ENCODE measurements at regions not wholly inside any gene's neighbourhood (a gene's known extent, or its start where the extent isn't known, plus 50 kb on each side); places are given as distances from the start of the nearest gene placed in this dataset.
"Not testable (repeated sequence)": the region's sequence is repeated elsewhere in the genome, so short reads cannot be mapped to it uniquely, and the experiment has no call there.

DNA sequence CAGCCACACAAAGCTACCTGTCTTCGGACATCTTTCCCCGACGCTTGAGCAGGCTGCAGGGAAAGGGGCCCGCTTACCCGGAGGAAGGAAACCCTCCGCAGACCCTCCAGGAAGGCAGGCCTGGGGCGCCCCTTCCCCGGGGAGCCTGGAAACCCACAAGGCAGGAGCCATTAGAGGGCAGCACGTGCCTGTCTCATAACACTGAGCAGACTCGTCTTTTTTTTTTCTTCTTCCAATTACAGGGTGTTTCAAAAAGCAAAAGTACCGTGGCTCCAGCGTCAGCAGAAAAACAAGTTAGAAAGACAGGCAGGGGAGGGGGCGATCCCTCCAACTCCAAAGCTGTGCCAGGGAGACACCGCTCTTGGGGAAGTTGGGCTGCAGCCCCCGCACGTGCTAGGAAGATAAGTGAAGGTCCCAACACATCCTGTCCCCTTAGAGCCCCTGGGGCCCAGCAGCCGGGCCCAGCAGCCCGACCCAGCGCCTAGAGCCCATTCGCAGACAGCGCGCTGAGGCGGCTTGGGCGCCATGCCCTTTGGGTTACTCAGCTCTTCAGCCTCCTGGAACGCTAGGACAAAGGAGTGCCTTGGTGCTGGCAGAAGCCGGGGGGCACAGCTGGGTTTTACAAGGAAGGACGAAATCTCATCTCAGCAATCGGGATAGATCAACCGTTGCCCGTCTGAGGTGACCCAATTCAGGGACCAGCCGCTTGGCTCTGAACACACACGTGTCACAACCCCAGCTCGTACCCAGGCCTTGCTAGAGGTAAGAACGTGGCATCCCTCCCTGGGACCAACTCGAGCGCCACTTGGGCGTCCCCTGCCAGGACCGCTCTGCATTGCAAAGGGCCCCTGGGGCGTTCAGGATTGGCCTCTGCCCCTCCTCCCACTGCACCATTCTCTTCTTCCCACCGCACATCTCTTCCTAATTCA lies 136.3 kb downstream of the LY86 start:
- in situ Hi-C loops (cut with MboI; ENCODE audit: low sequenced_read_pairs), result no loop called here

DNA sequence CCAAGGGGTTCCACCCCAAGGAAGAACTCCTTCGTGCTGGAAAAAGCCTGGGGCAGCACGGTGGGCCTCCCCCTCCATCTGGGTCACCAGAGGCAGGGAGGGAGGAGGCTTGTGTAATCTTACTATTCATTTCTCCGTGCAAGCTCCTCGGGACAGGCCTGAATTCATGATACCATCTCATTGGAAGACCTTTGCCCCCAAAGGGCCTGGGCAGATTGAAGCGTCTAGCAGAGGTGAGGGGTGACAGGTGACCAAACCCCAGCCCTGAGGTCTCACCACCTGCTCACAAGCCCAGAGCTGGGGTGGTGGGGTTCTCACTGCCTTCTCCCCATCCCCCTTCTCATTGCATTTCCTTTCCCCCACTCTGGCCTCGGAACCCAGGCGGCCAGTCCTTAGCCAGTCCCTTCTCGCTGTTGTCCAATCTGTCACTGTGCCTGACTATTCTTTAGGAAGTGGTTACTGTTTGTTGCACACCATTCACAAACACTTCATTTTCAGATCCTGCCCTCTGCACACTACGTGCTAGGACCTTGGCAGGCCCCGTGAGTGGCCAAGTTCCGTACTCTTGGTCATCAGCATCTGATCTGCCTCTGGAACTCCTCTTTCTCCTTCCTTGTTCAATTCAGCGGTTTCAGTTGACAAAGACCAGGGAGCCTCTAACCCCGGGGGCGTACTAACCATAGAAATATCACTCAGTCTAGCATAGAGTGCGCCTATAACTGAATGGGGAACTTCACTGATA lies 137.1 kb downstream of the LY86 start:
- in situ Hi-C loops (cut with MboI; ENCODE audit: low sequenced_read_pairs), result no loop called here

DNA sequence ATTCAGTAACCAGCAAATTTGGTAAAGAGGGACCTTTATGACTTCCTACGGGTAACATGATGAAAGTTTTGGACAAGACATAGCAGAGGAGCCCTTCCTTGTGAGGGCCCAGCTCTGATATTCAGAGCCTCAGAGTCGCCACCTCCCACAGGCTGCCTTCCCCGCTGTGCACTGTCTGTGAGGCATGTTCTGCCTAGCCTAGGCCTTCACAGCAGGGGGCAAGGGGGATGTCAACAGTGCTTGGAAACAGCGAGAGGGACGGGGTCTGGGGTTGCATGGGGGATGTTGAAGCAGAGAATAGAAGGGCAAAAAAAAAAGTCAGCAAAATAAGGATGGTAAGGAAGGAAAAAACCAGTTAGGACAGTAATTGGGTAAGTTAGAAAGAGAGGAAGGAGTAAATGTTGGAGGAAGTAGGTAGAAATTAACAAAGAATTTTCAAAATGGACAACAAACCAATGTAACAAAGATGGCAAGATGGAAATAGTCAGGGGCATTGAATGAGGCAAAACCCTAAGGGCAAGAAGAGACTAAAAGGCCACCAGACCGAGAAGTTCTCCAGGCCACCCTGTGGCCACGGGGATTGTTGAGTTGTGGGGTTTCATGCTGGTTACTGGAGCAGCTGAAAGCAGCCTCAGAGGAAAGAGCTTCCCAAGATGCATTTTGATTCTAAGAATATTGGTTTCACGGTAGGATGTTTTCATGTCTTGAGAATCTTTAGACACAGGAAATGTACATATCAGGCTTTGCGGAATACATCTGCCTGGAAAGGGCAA lies 139.8 kb downstream of the LY86 start:
- in situ Hi-C loops (cut with MboI; ENCODE audit: low sequenced_read_pairs), result no loop called here

DNA sequence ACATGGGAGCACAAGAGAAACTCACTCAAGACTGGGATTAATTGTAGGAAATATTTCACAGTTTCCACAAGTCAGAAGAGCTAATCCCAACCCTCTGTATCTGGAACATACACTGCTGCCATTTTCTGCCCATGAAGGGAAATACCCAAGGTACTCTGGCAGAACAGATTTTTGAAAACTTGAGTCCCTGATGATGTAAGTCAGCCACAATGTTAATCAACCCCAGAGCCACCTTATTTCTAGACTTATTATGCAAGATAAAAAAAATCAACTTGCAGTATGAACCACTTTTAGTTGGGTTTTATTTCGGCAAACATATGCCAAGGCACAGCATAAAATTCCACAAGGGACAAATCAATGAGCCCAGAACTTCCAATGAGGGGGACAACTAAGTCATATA lies 141.5 kb downstream of the LY86 start:
- in situ Hi-C loops (cut with MboI; ENCODE audit: low sequenced_read_pairs), result no loop called here

DNA sequence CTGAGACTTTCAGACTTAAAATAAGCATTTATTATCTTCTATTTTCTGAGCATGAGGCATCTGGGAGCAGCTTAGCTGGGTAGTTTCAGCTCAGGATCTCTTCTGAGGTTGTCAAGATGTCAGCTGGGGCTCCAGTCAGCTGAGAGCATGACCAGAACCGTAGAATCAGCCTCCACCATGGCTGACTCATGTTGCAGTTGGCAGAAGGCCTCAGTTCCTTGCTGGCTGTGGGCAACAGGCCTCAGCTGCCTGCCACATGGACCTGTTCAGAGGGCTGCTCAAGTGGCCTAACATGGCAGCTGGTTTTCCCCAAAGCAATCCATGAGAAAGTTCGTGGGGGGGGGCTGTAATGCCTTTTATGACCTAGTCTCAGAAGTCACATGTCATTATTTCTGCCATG lies 142.3 kb downstream of the LY86 start:
- in situ Hi-C loops (cut with MboI; ENCODE audit: low sequenced_read_pairs), result no loop called here

DNA sequence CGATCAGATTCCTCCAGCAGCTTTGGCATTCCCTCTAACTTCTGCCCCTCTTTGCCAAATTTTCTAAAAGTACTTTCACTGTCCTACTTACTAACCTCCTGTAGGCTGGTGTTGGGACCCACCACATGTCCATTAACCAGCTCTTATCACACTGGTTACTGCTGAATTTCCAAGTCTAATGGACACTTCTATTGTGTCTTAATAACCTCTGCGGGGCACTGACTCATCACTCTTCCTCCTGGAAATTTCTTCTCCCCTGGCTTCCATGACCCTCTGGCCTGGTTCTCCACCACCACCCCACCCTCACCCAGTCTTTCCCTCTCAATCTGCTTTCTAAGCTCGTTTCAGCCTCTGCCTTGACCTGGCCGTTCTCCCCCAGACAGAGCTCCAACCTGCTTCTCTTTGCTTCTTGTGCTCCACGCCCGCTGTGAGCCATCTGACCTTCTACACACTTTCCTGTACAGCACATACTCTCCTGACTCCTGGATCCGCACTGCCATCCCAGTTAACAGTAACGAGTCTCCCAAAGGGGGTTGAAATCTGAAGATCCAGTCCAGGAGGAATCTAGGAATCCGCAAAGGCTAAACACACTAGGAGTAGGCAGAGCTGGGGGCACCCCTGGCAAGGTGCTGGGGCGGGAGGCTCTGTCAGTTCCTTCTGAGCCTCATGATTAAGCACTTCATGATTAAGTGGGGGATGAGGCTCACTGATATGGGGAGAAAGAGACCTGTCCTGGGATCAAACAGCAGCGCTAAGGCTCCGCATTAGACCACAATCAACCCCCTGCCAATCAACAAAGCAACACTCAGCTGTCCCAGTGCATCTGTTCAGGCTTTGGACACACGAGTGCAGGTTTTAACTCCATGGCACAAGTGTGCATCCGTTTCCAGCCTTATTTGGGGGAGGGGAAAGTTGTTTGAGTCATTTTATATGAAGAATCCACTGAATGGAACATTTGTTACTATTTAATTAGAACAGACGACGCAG lies 146.3 kb downstream of the LY86 start:
- in situ Hi-C loops (cut with MboI; ENCODE audit: low sequenced_read_pairs), result no loop called here

DNA sequence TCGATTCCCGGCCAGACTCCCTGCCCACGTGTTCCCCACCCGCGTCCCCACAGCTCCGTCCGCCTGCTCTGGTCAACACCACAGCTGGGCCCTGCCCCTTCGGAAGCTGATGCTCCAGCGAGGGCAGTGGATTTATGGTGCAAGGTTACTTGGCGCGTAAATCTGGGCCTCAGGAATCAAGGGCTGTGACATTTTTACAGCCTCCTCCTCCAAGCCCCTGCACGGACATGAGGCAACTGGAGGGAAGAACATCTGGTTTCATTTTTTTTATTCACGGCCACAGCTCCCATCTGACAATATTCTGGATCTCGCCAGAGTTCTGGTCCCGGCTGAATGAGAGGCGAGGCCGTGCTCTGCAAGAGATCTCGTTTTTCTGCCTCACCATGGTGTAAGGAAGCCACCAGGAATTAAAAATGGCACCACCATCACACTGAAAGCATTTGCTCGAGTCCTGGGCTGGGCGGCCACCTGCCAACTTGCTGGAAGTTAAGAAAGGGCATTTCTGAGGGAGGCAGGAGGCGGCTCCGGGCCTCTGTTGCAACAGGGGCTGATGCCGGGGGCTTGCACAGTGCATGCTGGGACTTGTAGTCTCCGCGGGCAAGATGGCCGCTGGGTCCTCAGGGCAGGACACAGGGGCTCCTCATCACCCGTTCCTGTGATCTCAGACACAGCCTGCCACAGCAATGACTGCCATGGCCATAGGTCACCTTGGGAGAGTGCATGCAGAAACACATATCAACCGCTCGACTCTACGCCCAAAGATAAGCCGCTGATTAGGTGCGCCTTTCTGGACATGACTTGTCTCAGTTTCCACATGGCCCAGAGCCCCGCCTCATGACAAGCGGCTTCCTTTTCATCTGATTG lies 148.5 kb downstream of the LY86 start:
- in situ Hi-C loops (cut with MboI; ENCODE audit: low sequenced_read_pairs), result no loop called here

DNA sequence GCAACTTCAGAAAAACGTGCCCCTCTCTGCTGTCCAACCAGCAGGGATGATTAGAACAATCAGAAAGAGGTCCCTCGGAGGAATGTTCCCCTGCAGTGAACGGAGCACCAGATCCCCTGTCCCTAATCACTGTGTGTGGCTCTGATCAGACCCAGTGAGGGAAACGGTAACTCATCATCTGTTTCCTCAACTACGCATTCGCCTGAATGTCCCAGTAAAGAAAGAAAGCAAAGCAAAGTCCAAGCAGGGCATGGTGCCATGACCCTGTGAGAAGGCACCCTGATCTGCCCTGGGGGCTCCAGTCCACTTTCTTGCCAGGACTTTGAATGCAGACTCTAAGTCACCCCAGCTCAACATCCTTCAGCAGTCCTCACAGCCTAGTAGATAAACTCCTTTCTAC lies 149.2 kb downstream of the LY86 start:
- in situ Hi-C loops (cut with MboI; ENCODE audit: low sequenced_read_pairs), result no loop called here

DNA sequence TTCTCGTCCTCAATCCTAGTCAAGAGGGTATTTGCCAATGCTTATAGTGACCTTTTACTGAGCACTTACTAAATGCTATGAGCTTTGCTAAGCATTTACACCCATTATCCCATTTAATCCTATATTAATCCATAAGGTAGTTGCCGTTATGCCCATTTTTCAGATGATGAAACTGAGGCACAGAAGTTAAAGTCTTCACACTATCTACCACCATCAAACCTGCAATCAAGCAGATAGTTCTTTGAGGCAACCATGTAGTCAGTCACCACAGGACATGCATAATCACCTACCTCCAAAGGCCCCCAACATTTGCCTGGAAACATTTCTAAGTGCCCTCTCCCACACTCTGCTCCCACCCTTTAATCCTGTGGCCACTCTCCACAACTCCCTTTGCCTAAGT lies 149.6 kb downstream of the LY86 start:
- in situ Hi-C loops (cut with MboI; ENCODE audit: low sequenced_read_pairs), result no loop called here

DNA sequence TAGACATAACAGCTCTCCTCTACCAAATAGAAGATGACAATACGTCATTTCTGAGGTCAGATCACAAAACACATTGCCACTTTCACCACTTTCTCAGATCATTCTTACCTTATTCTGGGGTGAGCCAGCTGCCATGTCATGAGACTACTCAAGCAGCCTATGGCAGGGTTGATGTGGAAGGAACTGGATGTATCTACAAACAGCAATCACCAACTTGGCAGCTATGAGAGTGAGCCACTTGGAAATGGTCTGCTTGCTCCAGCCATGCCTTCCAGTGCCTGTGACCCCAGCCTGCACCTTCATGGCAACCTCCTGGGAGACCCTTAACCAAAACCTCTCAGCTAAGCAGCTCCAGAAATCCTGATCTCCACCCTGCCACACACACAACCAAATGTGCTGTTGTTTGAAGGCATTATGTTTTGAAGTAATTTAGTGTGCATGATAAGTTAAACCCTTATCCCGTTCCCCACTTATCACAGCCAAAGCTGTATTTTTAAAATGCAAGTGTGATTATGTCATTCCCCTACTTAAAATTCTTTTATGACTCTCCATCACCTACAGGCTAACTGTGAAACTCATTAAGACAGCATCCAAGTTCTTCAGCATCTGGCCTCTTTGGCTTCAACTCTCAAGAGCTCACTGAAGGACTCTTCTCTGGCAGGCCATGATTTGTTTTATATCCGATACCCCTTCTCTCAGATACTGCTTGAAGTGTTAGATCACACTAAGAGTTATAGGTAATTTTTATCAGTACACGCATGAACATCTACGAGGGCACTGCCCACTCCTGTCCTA lies 150.6 kb downstream of the LY86 start:
- in situ Hi-C loops (cut with MboI; ENCODE audit: low sequenced_read_pairs), result no loop called here

DNA sequence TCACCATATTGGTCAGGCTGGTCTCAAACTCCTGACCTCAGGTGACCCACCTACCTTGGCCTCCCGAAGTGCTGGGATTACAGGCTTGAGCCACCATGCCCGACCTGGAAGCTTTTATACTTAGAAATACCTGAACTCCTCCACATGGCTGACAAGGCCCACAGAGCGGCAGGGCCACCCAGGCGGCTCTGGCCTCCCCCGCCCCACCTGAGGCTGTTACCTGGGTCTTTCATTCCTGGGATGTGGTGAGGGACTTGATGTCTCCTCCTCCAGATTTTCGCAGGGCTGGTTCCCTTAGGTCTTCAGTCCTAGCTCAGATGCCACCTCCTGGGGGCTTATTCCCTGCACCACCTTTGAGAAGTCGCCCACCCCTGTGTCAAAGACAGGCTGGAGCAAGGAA lies 152.1 kb downstream of the LY86 start:
- in situ Hi-C loops (cut with MboI; ENCODE audit: low sequenced_read_pairs), result no loop called here

DNA sequence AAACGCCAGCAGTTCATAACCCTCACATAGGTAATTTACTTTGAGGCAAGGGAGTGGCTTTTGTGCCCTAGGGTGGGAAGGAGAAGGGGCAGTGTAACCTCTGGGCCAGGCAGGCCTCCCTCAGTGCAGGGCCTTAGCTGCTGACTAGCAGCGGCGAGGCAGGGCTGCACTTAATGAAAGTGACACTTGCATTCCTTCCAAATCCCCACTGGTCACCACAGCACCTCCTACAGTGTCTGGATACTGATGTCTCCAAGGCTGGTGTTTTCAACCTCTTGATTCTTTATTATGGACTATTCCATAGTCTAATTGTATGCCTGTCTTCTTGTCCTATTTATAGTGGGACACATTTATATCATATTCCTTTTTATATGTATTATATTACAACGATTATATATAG lies 152.7 kb downstream of the LY86 start:
- in situ Hi-C loops (cut with MboI; ENCODE audit: low sequenced_read_pairs), result no loop called here

DNA sequence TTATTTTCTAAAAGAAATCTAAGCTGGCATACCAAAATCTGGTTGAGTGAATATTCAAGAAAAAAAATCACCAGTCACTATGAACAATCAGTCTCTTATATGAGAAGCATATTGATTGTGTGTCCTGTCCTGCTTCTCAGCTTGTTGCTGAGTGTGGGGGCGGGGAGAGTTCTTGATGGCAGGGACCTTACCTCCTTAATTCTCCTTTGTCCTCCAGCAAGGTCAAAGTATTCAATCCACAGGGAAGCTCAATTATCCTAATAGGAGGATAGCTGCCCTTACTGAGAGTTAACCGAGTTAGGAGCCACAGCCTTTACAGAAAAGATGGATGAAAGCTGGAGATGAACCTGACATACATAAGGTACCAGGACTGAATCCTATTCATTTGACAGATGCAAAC lies 154.0 kb downstream of the LY86 start:
- in situ Hi-C loops (cut with MboI; ENCODE audit: low sequenced_read_pairs), result no loop called here

DNA sequence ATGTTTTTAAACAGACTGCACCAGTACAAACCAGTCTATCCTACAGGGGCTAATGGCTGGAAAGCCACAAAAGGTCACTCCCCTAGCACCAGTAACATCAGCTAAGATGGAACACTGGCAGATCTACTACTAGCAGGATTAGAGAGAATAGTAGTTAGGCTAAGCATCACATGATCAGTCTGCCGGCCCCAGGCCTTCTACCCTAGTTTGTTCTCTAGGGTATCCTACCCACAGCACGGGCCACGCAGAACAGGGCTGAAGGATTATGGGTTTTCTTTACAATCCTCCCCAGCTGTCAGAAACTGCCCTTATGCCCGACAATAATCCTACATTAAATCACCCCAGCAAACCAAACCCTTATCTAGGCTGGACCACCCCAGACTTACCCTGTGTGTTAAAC lies 156.0 kb downstream of the LY86 start:
- in situ Hi-C loops (cut with MboI; ENCODE audit: low sequenced_read_pairs), result no loop called here

DNA sequence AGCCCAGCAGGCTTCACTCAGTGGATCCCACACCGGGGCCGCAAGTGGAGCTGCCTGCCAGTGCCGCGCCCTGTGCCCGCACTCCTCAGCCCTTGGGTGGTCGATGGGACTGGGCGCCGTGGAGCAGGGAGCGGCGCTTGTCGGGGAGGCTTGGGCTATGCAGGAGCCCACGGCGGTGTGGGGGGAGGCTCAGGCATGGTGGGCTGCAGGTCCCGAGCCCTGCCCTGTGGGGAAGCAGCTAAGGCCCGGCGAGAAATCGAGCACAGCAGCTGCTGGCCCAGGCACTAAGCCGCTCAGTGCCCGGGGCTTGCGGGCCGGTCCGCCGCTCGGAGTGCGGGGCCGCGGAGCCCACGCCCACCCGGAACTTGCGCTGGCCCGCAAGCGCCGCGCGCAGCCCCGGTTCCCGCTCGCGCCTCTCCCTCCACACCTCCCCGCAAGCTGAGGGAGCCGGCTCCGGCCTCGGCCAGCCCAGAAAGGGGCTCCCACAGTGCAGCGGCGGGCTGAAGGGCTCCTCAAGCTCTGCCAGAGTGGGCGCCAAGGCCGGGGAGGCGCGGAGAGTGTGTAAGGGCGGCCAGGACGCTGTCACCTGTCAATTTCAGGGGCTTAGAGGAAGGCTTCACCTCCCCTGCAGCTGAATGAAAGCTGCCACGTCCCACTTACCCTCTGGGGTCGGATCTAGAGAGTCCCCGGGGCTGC lies 157.3 kb downstream of the LY86 start:
- in situ Hi-C loops (cut with MboI; ENCODE audit: low sequenced_read_pairs), result not testable (repeated sequence)

DNA sequence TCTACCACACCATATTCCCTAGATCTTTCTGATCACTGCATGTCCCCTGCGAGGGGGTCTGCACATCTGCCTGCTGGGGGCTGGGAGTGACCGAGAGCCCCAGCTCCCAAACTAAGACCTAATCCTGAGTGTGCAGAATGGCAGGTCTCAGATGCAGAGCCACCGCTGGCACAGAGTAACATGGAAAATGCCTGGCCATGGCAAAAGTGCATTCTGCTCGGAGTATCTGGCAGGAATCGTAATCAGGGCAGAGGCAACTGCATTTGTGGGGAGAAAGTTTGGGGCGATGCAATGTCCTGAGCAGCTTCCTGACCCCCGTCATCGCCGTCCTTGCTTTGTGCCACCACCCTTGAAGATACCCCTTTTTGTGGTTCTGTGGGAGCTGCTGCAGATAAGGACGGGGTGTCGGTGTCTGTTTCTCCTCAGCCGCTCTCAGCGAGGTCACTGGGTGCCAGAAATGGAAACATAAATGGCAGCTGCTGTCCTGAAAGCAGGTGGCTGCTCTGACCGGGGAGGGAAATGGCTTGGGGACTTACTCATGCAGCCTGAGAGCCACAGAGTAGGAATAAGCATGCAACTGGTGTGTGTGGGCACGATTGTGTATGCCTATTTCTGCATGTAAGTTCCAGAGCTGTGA lies 157.9 kb downstream of the LY86 start:
- in situ Hi-C loops (cut with MboI; ENCODE audit: low sequenced_read_pairs), result no loop called here

DNA sequence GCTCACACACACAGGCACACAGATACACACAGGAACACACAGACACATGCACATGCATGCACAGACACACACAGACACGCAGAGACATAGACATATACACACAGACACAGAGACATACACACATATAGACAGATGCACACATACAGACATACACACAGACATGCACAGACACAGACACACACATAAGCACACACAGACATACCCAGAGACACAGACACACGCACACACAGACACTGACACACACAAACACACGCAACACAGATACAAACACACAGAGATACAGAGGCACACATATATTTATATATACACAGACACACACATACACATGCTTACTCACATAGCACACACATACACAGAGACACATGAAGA lies 158.4 kb downstream of the LY86 start:
- in situ Hi-C loops (cut with MboI; ENCODE audit: low sequenced_read_pairs), result no loop called here

DNA sequence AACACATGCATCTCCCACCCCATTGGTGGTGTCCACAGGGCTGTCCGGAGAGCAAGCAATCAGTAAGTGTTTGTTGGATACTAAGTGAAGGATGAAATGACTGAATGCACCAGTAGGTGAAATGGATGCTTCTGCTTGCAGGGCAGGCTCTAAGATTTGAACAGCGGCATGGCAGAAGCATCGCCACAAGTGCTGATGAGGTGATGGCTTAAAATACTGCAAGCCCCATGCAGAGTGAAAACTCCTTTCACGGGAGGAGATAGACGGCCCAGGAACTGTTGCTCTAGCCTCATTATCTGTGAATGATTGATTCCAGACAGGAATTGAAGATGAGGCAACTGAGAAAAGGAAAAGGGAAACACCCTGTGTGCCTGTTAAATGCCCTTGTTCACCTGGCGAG lies 158.9 kb downstream of the LY86 start:
- in situ Hi-C loops (cut with MboI; ENCODE audit: low sequenced_read_pairs), result no loop called here
